ENCODE measurements at regions not wholly inside any gene's neighbourhood (a gene's known extent, or its start where the extent isn't known, plus 50 kb on each side); places are given as distances from the start of the nearest gene placed in this dataset.

DNA sequence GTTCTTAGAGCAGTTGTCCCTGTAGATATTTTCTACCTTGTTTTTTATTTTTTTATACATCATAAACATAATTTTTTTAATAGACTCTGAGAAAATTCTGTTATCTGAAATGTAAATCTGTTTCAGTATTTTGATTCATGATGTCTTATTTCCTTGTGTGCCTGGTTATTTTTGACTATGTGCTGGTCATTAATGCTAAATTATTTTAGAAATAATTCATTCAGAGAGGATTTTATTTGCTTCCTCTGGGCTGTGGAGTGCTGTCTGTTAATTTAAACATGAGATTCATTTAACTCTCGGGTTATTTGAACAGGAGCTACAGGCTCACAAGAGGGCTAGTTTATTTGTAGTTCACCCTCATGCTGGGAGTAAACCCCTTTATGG, 124.3 kb upstream of the PITX1 start:
- Histone ChIP-seq H3K27me3 (ENCODE audit: control insufficient read depth, low read length) (no peaks in the 10 kb centered on the region), H4K20me1 (ENCODE audit: control insufficient read depth, insufficient read depth, low read depth, low read length) (no peaks in the 10 kb centered on the region), H3K36me3 (ENCODE audit: control insufficient read depth, low read length) (no peaks in the 10 kb centered on the region), H3K9me2 (replicated peaks; ENCODE audit: control insufficient read depth, low read length) (no peaks in the 10 kb centered on the region), H3K4me1 (ENCODE audit: control insufficient read depth, low read length) (no peaks in the 10 kb centered on the region), H3F3A (ENCODE audit: control insufficient read depth, insufficient read depth) (no peaks in the 10 kb centered on the region), H3K4me3 (ENCODE audit: low read length) (no peak overlapping the region), H3K27ac (ENCODE audit: low read depth, low read length) (no peak overlapping the region), H3K4me2 (ENCODE audit: low read length) (no peak overlapping the region), H3K9me3 (ENCODE audit: control insufficient read depth, insufficient read depth, low read length) (peaks cover 3% of the 10 kb centered on the region; the same call in 1 of the 2 replicates), H3K79me2 (ENCODE audit: control insufficient read depth, low read length) (no peaks in the 10 kb centered on the region)
- TF ChIP-seq, protein P1, sequence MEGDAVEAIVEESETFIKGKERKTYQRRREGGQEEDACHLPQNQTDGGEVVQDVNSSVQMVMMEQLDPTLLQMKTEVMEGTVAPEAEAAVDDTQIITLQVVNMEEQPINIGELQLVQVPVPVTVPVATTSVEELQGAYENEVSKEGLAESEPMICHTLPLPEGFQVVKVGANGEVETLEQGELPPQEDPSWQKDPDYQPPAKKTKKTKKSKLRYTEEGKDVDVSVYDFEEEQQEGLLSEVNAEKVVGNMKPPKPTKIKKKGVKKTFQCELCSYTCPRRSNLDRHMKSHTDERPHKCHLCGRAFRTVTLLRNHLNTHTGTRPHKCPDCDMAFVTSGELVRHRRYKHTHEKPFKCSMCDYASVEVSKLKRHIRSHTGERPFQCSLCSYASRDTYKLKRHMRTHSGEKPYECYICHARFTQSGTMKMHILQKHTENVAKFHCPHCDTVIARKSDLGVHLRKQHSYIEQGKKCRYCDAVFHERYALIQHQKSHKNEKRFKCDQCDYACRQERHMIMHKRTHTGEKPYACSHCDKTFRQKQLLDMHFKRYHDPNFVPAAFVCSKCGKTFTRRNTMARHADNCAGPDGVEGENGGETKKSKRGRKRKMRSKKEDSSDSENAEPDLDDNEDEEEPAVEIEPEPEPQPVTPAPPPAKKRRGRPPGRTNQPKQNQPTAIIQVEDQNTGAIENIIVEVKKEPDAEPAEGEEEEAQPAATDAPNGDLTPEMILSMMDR (IDR thresholded peaks at IDR 0.05; ENCODE audit: low read depth, low read length, poor library complexity, severe bottlenecking) = no peak
- TF ChIP-seq EZH2phosphoT487 (IDR thresholded peaks at IDR 0.05; ENCODE audit: borderline replicate concordance, low read length) = no peak

DNA sequence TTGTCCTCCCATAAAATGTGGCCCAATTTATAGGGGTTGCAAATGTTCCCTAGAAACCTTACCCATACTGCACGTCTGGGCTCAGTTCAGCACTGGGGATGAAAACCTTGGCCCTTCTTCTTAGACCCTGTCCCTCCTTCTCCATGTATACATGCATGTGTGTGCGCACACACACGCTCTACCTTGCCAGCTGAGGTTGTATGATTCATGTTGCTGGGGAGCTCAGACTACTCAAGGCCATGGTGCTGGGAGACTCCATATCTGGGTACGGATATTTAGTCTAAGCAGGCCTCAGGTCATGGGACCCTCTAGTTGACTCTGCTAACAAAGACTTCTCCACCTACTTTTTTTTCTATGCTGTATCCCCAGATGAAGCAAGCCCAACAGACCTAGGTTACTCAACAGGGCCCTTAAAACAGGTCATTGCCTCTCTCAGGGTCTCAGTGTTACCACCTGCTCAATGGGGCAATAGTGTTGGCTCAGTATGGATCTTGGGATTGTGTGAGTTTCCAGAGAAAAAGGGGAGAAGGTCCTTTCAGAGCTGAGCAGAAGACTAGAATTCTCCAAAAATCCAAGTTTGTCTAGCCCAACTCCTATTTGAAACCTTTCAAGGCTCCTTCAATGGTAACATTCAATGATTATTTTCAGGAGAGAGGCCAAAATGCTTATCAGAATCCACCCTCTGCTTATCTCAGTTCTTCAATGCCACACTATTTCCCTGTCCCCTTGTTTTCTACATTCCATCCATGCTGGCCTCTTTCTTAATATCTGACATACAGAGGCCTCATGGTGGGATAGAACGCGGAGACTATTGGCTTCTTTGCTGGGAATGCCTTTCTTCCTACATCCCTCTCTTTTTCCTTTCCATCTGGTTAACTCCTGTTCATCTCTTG, 123.6 kb upstream of the PITX1 start:
- Histone ChIP-seq H3K79me2 (ENCODE audit: control insufficient read depth, low read length) (no peaks in the 10 kb centered on the region), H3K4me3 (ENCODE audit: low read length) (no peak overlapping the region), H3K4me1 (ENCODE audit: control insufficient read depth, low read length) (no peaks in the 10 kb centered on the region), H4K20me1 (ENCODE audit: control insufficient read depth, insufficient read depth, low read depth, low read length) (no peaks in the 10 kb centered on the region), H3F3A (ENCODE audit: control insufficient read depth, insufficient read depth) (no peaks in the 10 kb centered on the region), H3K36me3 (ENCODE audit: control insufficient read depth, low read length) (no peaks in the 10 kb centered on the region), H3K9me3 (ENCODE audit: control insufficient read depth, insufficient read depth, low read length) (peaks cover 3% of the 10 kb centered on the region; the same call in 1 of the 2 replicates), H3K27me3 (ENCODE audit: control insufficient read depth, low read length) (no peaks in the 10 kb centered on the region), H3K4me2 (ENCODE audit: low read length) (no peak overlapping the region), H3K27ac (ENCODE audit: low read depth, low read length) (no peak overlapping the region), H3K9me2 (replicated peaks; ENCODE audit: control insufficient read depth, low read length) (no peaks in the 10 kb centered on the region)
- no peak for TF ChIP-seq EZH2phosphoT487 (IDR thresholded peaks at IDR 0.05; ENCODE audit: borderline replicate concordance, low read length)
- TF ChIP-seq, protein P1 (IDR thresholded peaks at IDR 0.05; ENCODE audit: low read depth, low read length, poor library complexity, severe bottlenecking) = no peak

DNA sequence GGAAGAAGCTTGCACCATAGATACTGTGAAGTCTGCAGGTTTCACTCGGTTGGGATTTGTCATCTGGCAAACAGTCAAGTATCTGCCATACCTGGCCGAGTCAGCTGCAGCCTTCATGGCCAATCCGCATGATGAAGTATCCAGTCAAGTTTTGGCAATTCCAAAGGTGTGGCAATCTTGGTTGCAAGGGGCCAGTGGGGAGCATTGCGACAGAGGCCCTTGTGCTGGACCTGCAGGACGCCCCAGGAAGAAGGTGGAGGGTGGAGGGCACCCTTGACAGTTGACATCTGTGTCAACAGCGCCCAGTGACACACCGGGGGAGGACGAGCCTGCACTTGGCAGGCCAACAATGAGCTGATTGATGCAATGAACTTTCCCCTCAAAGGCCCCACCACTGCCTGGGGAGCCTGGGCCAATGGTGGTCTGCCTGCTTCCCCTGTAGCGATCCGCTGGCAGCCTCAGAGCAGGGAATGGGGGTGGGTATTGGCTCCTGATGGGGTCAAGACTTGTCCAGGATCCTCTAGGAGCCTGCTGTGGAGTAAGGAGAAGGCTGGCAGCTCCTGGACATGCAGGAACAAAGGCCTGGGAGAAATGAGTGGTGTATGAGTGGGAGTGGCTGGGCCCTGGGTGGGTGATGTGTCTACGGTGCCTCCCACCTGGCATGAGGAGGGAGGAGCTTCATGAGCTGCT, 122.8 kb upstream of the PITX1 start:
- TF ChIP-seq, protein P1 (IDR thresholded peaks at IDR 0.05; ENCODE audit: low read depth, low read length, poor library complexity, severe bottlenecking) = no peak
- no peak for TF ChIP-seq EZH2phosphoT487 (IDR thresholded peaks at IDR 0.05; ENCODE audit: borderline replicate concordance, low read length)
- no peak overlapping the region for H3K4me2 ChIP-seq (ENCODE audit: low read length)
- no peak overlapping the region for H3K4me3 ChIP-seq (ENCODE audit: low read length)
- no peaks in the 10 kb centered on the region for H3K27me3 ChIP-seq (ENCODE audit: control insufficient read depth, low read length)
- no peak overlapping the region for H3K27ac ChIP-seq (ENCODE audit: low read depth, low read length)
- H3K9me2 ChIP-seq (replicated peaks; ENCODE audit: control insufficient read depth, low read length) = no peaks in the 10 kb centered on the region
- no peaks in the 10 kb centered on the region for H3K79me2 ChIP-seq (ENCODE audit: control insufficient read depth, low read length)
- no peaks in the 10 kb centered on the region for H4K20me1 ChIP-seq (ENCODE audit: control insufficient read depth, insufficient read depth, low read depth, low read length)
- no peaks in the 10 kb centered on the region for H3K4me1 ChIP-seq (ENCODE audit: control insufficient read depth, low read length)
- no peaks in the 10 kb centered on the region for H3K36me3 ChIP-seq (ENCODE audit: control insufficient read depth, low read length)
- no peaks in the 10 kb centered on the region for H3F3A ChIP-seq (ENCODE audit: control insufficient read depth, insufficient read depth)
- H3K9me3 ChIP-seq (ENCODE audit: control insufficient read depth, insufficient read depth, low read length) = peaks cover 3% of the 10 kb centered on the region; the same call in 1 of the 2 replicates
